HG03565 (cell line): ENCODE measurements at regions not wholly inside any gene's neighbourhood (a gene's known extent, or its start where the extent isn't known, plus 50 kb on each side); places are given as distances from the start of the nearest gene placed in this dataset.
"Not testable (repeated sequence)": the region's sequence is repeated elsewhere in the genome, so short reads cannot be mapped to it uniquely, and the experiment has no call there.

Experiments
- ATAC-seq: cut with Tn5 transposase; IDR thresholded peaks from one replicate; pipeline ENCODE4 v1.9.1; 2021; ENCODE audit warnings: mild to moderate bottlenecking, moderate library complexity; ENCODE audit not compliant: unreplicated experiment

DNA sequence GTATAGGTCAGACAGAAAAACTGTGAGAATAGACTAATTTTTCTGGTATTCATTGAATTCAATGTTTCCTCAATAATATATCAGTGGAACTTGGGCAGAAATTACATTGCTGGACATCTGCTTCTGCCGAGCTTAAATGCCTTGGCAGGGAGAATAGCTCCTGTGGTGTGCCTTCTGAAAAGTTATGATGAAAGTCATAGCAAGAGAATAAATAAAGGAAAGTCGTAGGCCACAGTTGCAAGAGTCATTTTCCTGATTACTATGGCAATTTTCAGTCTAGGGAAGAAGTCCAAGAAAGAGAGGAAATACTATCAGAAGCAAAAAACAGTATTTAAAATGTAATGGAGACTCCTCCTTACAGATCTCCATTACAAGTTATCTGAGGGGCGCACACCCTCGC, 1596.1 kb upstream of the WWC1 start:
- no peak for ATAC-seq

DNA sequence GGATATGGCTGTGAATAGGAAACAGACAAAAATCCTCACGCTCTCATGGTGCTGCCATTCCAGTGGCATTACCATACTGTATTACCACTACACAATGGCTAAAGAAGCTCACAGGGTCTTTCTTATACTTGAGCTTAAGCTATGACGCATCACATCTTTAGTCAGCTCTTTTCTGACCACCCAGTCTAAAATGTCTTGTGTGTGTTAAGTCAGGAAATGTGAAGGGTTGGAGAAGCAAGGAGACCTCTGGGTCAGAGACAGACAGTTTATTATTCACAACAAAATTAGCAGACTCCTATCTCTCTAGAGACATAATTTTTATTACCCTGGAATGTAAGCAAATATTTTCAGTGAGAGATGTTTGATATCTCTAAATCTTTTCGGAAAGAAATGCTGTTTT, 1583.2 kb upstream of the WWC1 start:
- ATAC-seq = no peak

GRCh38 chr5:166709691-166710090, 1581.8 kb upstream of the WWC1 start:
- no peak for ATAC-seq

- ATAC-seq = no peak
Measured at GRCh38 chr5:166710271-166710670, 1581.2 kb upstream of the WWC1 start.

GRCh38 chr5:166712447-166713185, 1578.8 kb upstream of the WWC1 start:
- ATAC-seq = no peak

GRCh38 chr5:166713295-166713694, 1578.2 kb upstream of the WWC1 start:
- no peak for ATAC-seq

DNA sequence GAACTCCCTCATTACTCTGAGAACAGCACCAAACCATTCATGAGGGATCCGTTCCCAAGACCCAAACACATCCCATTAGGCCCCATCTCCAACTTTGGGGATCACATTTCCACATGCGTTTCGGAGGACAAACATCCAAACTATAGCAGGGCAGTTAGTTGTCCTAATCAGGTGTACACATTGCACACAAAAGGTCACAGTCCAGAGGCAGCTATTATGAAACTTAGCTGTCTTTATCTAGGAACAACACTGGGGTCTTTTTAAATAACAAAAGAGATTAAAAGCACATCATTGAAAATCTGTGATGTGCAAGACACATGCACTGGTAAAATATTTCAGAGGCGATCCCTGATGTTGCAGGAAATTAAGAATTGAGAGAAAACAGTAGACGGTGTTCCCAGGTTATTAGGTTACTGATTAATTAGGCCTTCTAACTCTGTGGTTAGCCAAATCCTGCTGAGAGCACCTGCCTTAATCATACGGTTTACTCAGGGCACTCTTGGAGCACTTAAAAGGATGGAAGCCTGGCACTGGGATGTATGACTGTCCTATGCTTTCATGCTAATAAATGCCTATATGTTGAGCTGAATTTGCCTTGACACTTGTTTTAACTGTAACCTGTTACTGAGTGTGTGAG, 1574.5 kb upstream of the WWC1 start:
- no peak for ATAC-seq

- no peak for ATAC-seq
Measured at GRCh38 chr5:166719991-166720390, 1571.5 kb upstream of the WWC1 start.

DNA sequence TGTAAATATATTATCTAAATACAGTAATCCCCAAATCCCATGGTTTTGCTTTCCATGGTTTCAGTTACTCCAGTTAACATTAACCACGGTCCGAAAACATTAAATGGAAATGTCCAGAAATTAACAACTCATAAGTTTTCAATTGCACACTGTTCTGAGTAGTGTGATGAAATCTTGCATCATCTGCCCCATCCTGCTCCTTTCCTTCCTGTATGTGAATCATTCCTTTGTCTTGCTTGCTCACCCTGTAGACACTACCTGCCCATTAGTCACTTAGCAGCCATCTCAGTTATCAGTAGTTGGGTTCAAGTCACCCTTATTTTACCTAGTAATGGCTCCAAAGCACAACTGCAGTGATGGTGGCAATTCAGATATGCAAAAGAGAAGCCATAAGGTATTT, 1568.5 kb upstream of the WWC1 start:
- ATAC-seq = no peak

DNA sequence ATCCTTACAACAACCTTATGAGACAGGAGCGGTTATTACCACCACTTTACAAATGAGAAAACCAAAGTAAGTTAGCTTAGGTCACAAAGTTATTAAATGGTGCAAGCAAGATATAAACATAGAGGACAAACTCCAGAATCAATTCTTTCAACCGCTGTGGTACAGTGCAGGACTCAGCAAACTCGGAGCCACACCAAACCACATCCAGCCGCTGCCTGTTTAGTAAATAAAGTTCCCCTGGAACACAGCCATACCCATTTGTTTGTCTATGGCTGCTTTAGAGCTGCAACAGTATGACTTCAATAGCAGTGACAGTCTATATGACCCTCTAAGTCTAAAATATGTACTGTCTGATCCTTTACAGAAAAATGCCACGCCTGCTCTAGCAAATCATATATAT, 1567.2 kb upstream of the WWC1 start:
- no peak for ATAC-seq

DNA sequence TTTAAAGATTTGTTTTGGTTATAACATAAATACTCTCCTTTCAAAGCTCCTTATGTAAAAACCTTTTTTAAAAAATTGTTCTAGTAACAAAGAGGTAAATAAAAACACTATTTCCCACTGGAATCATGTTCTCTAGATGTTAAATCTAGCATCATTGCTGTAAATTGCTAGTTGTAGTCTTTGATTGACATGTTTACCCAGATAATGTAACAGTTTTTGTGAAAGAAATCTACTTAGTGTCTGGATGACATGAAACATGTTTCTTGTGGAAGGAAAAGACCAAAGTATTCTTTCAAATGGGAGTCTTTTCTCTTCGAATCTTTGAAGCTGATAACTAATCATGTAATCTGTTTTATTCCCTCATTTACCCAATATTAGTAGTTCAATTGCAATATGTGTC, 1565.9 kb upstream of the WWC1 start:
- no peak for ATAC-seq

GRCh38 chr5:166726406-166726805, 1565.0 kb upstream of the WWC1 start:
- no peak for ATAC-seq

GRCh38 chr5:166742951-166743350, 1548.5 kb upstream of the WWC1 start:
- not testable (repeated sequence) for ATAC-seq

GRCh38 chr5:166746506-166746905, 1544.9 kb upstream of the WWC1 start:
- ATAC-seq = no peak

- ATAC-seq = no peak
Measured at GRCh38 chr5:166750376-166750775, 1541.1 kb upstream of the WWC1 start.

- no peak for ATAC-seq
Measured at GRCh38 chr5:166758151-166758550, 1533.3 kb upstream of the WWC1 start.

GRCh38 chr5:166767858-166768257, 1523.6 kb upstream of the WWC1 start:
- no peak for ATAC-seq

- no peak for ATAC-seq
Measured at GRCh38 chr5:166768536-166768935, 1522.9 kb upstream of the WWC1 start.

DNA sequence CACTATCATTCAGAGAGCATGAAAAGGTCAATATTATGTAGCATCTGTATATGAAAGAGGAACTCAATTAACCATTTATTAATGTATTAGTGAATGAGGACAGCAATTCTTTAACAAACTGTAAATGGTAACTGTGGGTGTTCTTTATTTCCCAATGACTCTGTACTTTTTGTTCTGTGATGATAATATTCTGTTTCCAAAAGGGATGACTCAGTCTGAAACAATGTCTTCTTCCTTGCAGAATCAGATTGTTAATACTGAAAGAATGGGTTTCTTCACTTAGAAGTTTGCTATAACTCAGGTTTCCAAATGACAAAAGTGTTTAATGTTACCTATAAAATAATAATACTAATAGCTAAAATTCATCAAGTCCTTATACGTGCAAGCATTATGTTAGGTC, 1518.7 kb upstream of the WWC1 start:
- ATAC-seq = no peak

GRCh38 chr5:166781737-166782136, 1509.7 kb upstream of the WWC1 start:
- ATAC-seq = no peak

DNA sequence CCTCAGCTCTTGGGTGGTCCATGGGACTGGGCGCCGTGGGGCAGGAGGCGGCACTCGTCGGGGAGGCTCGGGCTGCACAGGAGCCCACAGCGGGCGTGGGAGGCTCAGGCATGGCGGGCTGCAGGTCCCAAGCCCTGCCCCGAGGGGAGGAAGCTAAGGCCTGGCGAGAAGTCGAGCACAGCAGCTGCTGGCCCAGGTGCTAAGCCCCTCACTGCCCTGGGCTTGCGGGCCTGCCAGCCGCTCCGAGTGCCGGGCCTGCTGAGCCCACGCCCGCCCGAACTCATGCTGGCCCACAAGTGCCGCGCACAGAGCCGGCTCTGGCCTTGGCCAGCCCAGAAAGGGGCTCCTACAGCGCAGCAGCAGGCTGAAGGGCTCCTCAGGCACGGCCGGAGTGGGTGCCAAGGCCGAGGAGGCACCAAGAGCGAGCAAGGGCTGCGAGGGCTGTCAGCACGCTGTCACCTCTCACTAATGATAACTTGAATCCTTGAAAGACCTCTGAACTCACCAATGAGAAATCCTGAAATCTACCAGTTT, 1506.8 kb upstream of the WWC1 start:
- no peak for ATAC-seq

DNA sequence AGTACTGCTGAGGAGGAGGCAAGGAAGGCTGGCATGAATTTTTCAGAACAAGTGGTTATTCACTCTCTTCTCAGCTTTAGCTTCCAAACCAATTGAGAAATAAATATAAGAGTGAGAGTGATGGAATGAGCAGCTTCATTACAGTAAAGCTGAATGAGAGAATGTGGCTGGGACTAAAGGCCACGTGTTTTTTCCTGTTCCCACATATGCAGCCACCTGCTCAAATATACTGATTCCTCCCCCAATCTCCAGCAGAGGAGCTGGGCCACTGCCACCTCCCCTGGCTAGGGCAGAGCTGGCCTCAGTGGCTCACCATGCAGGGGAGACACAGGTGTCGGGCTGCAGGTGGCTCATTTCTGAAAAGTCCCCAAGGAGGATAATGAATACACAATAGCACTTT, 1505.3 kb upstream of the WWC1 start:
- no peak for ATAC-seq

- ATAC-seq = no peak
Measured at GRCh38 chr5:166786889-166787288, 1504.6 kb upstream of the WWC1 start.
